ENCODE measurements at regions not wholly inside any gene's neighbourhood (a gene's known extent, or its start where the extent isn't known, plus 50 kb on each side); places are given as distances from the start of the nearest gene placed in this dataset.

DNA sequence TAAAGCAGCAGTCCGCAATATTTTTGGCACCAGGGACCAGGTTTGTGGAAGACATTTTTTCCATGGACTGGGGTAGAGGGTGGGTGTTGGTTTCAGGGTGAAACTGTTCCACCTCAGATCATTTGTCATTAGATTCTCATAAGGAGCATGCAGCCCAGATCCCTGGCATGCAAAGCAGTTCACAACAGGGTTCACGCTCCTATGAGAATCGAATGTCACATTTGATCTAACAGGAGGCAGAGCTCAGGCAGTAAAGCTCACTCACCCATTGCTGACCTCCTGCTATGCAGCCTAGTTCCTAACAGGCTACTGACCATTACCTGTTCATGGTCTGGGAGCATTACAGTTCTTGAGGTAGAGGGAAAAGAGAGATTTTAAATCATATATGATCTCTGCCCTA lies 241.5 kb upstream of the COX7C start:
- Histone ChIP-seq H3K9ac (no peak overlapping the region), H3K4me2 (no peak overlapping the region), H3K27me3 (no peaks in the 10 kb centered on the region), H3K4me1 (no peaks in the 10 kb centered on the region), H3K9me3 (no peaks in the 10 kb centered on the region), H3K36me3 (no peaks in the 10 kb centered on the region), H4K20me1 (no peaks in the 10 kb centered on the region), H3K4me3 (no peak overlapping the region), H3K27ac (no peak overlapping the region)
- TF ChIP-seq Cebpa-rat (IDR thresholded peaks at IDR 0.05): no peak

DNA sequence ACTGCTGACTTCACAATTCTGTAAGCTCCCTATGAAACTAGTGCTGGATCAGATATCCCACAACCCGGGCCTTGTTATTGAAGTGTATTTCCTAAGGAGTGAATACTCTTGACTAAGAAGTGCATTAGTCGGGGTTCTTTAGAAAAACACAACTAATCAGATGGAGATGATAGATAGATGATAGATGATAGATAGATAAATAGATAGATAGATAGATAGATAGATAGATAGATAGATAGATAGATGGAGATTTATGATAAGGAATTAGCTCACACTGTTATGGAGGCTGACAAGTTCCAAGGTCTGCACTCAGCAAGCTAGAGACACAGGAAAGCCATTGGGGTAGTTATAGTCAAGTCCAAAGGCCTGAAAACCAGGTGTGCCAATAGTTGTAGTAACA lies 214.6 kb upstream of the COX7C start:
- no peaks in the 10 kb centered on the region for H4K20me1 ChIP-seq
- H3K9ac ChIP-seq: no peak overlapping the region
- no peaks in the 10 kb centered on the region for H3K4me1 ChIP-seq
- H3K27ac ChIP-seq: no peak overlapping the region
- no peak overlapping the region for H3K4me3 ChIP-seq
- H3K4me2 ChIP-seq: no peak overlapping the region
- TF ChIP-seq Cebpa-rat (IDR thresholded peaks at IDR 0.05): no peak
- H3K27me3 ChIP-seq: no peaks in the 10 kb centered on the region
- no peaks in the 10 kb centered on the region for H3K36me3 ChIP-seq
- no peaks in the 10 kb centered on the region for H3K9me3 ChIP-seq

DNA sequence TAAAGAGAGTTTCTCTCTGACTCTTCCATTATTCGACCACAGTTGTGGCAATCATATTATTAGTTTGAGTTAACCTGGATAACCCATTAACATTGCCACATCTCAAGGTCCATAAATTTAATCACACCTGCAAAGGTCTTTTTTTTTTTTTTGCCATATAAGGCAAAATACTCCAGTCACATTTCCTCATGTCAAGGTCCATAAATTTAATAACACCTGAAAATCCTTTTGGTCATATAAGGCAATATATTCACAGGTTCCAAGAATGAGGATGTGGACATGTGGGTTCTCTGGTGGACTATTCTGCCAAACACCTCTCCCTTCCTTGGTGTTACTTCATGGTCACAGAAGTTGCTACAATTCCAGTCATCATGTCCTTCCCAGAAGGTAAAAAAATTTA lies 213.5 kb upstream of the COX7C start:
- Histone ChIP-seq H3K9ac (no peak overlapping the region), H4K20me1 (no peaks in the 10 kb centered on the region), H3K4me1 (no peaks in the 10 kb centered on the region), H3K27ac (no peak overlapping the region), H3K4me2 (no peak overlapping the region), H3K4me3 (no peak overlapping the region), H3K9me3 (no peaks in the 10 kb centered on the region), H3K27me3 (no peaks in the 10 kb centered on the region), H3K36me3 (no peaks in the 10 kb centered on the region)
- TF ChIP-seq Cebpa-rat (IDR thresholded peaks at IDR 0.05): no peak

DNA sequence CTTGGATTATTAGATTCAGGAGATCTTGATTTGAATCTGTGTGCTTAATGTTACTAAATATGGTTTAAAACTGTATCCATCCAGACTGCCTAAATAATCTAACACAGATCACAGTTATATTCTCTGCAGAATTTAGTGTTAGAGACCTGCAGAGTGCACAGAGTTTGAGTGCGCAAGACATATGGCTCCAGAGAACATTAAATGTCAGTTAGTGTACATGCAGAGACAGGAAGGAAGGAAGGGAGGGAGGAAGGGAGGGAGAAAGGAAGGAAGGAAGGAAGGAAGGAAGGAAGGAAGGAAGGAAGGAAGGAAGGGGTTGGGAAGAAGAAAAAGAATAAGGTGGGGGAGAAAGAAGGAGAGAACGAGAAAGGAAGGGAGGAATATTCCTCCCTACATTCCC lies 210.0 kb upstream of the COX7C start:
- H3K4me3 ChIP-seq: no peak overlapping the region
- no peaks in the 10 kb centered on the region for H4K20me1 ChIP-seq
- no peak overlapping the region for H3K4me2 ChIP-seq
- no peaks in the 10 kb centered on the region for H3K4me1 ChIP-seq
- H3K9ac ChIP-seq: no peak overlapping the region
- no peaks in the 10 kb centered on the region for H3K9me3 ChIP-seq
- no peaks in the 10 kb centered on the region for H3K27me3 ChIP-seq
- no peak for TF ChIP-seq Cebpa-rat (IDR thresholded peaks at IDR 0.05)
- H3K27ac ChIP-seq: no peak overlapping the region
- no peaks in the 10 kb centered on the region for H3K36me3 ChIP-seq

DNA sequence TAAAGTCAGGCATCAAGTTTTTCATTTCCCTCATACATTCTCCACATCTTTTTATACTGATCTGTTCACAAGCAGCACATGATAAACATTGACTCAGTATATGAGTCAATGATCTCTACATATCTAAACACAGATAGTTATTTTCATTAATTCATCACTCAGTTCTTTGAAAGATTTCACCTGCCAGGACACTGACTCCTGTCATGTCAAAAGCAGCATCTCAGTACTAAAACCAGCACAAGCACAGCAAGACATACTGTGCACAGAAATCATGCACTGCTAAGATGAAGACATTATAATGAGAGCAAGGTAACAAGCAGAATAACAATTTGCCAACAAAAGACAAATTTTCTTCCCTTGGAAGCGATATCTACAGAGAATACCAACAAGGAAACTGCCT lies 206.1 kb upstream of the COX7C start:
- H3K9ac ChIP-seq: no peak overlapping the region
- H3K27ac ChIP-seq: no peak overlapping the region
- H3K4me2 ChIP-seq: no peak overlapping the region
- no peak overlapping the region for H3K4me3 ChIP-seq
- no peaks in the 10 kb centered on the region for H3K9me3 ChIP-seq
- H3K36me3 ChIP-seq: no peaks in the 10 kb centered on the region
- no peak for TF ChIP-seq Cebpa-rat (IDR thresholded peaks at IDR 0.05)
- no peaks in the 10 kb centered on the region for H4K20me1 ChIP-seq
- no peaks in the 10 kb centered on the region for H3K4me1 ChIP-seq
- H3K27me3 ChIP-seq: no peaks in the 10 kb centered on the region

DNA sequence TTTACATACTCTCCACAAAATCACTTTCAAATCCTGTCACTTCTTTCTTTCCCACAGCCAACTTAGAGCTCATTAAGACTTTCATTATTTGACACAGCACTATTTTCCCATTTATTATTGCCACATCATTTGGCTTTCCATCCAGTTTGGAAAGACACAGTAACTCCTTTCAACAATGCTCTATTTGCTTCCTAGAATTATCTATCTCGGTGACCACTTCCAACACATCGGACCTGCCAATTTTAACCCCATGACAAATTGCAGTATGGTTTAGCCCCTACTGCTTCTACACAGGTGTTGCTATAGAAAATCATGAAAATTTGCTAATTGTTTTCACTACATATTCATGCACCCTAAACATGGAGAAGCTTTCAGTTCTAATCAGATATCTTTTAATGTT lies 190.6 kb upstream of the COX7C start:
- Histone ChIP-seq H3K9ac (no peak overlapping the region), H3K36me3 (no peaks in the 10 kb centered on the region), H3K27ac (no peak overlapping the region), H3K4me2 (no peak overlapping the region), H3K9me3 (no peaks in the 10 kb centered on the region), H4K20me1 (no peaks in the 10 kb centered on the region), H3K4me3 (no peak overlapping the region), H3K4me1 (no peaks in the 10 kb centered on the region), H3K27me3 (no peaks in the 10 kb centered on the region)
- no peak for TF ChIP-seq Cebpa-rat (IDR thresholded peaks at IDR 0.05)

DNA sequence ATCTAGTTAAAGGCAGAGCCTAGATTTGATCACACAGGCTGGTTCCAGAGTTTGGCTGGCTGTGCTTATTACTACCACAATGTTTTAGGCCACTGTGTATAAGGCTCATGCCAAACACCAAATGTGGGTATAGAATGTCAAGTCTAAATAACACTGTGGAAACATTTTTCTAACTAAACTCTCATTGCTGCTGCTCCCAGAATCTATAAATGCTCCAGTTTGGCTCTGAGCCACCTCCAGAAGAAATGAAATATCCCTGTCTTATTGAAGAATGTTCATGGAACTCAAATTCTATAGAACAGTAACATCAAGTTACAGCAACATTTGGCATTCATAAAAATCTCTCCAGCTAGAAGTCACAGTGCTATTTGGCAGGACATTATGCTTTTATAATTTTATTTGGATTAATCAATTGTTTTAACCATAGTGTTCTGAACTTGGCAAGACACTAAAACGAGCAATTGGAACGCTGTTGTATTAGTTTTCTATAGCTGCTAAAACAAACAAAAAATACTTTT lies 178.1 kb upstream of the COX7C start:
- Histone ChIP-seq H3K36me3 (no peaks in the 10 kb centered on the region), H3K4me3 (no peak overlapping the region), H3K4me2 (no peak overlapping the region), H3K27me3 (no peaks in the 10 kb centered on the region), H3K9ac (no peak overlapping the region), H3K9me3 (no peaks in the 10 kb centered on the region), H3K27ac (no peak overlapping the region), H3K4me1 (no peaks in the 10 kb centered on the region), H4K20me1 (no peaks in the 10 kb centered on the region)
- no peak for TF ChIP-seq Cebpa-rat (IDR thresholded peaks at IDR 0.05)

DNA sequence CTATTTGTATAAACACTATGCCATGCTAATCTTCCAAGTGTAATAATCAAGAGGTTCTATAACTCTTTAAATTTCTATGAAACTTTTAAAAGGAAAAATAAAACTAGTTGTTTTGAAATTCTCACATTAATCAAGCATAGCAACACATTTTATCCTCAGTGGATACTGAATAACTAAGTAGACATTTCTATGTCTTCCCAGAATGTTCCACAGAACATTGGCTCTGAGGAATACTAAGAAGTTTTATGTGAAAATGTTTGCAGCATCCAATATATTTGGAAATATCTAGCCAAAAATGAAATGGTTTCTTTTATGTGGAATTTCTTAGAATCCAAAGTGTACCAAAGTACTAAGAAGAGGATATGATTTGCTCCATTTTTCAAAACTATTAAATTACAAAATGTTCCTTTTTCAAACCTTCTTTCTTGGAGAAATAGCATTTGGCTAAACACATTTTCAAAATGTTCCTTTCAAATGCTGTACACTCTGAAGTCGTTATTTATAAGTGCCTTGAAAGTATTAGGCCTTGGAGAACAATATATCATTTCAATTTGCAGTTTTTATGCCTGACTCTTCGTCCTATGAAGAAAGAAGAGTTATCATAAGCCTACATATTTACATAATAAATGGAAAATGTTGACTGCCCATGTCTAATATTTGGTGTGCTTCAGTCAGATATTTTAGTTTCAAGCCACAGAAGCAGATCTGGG lies 175.6 kb upstream of the COX7C start:
- Histone ChIP-seq H3K4me3 (no peak overlapping the region), H3K9me3 (no peaks in the 10 kb centered on the region), H4K20me1 (no peaks in the 10 kb centered on the region), H3K27me3 (no peaks in the 10 kb centered on the region), H3K27ac (no peak overlapping the region), H3K36me3 (no peaks in the 10 kb centered on the region), H3K4me1 (no peaks in the 10 kb centered on the region), H3K4me2 (no peak overlapping the region), H3K9ac (no peak overlapping the region)
- TF ChIP-seq Cebpa-rat (IDR thresholded peaks at IDR 0.05): no peak

DNA sequence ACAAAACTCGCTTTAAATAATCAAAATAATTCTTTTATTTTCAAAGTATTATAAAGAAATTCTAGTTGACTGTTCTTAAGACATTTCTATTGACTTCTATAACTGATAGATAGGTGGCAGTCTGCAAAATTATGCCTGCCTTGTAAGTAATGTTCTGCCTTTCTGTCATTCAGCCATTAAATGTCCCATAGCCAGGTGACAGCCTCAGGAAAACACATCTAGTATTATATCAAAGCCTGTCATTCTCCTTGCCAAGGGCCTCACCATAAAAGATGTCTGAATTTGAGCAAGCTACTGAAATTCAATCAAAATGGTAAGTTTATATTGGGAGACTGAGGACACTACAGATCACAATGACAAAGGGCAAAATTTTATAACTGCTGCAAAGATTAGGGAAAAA lies 170.4 kb upstream of the COX7C start:
- no peaks in the 10 kb centered on the region for H3K36me3 ChIP-seq
- no peaks in the 10 kb centered on the region for H3K9me3 ChIP-seq
- H3K27me3 ChIP-seq: no peaks in the 10 kb centered on the region
- H3K27ac ChIP-seq: no peak overlapping the region
- no peak overlapping the region for H3K4me2 ChIP-seq
- H3K4me1 ChIP-seq: no peaks in the 10 kb centered on the region
- no peak for TF ChIP-seq Cebpa-rat (IDR thresholded peaks at IDR 0.05)
- no peak overlapping the region for H3K9ac ChIP-seq
- H4K20me1 ChIP-seq: no peaks in the 10 kb centered on the region
- H3K4me3 ChIP-seq: no peak overlapping the region

DNA sequence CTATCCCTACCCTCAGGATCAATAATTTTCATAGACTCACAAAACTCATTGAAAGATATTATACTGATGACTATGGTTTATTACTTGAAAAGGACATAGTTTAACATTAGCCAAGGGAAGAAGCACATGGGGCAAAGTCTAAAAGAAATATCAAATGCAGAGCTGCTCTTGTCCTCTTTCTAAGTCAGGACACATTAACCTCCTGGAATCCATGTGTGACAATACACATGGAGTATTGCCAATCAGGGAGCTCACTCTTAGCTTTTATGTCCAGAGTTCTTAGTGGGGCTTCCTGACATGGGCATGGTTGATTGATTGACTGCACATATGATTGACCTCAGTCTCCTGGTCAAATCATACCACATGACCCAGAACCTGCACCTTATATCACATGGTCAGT lies 165.5 kb upstream of the COX7C start:
- TF ChIP-seq Cebpa-rat (IDR thresholded peaks at IDR 0.05): no peak
- H3K9me3 ChIP-seq: no peaks in the 10 kb centered on the region
- H3K27ac ChIP-seq: no peak overlapping the region
- H3K4me2 ChIP-seq: no peak overlapping the region
- no peak overlapping the region for H3K9ac ChIP-seq
- no peak overlapping the region for H3K4me3 ChIP-seq
- no peaks in the 10 kb centered on the region for H3K27me3 ChIP-seq
- H3K4me1 ChIP-seq: no peaks in the 10 kb centered on the region
- H3K36me3 ChIP-seq: no peaks in the 10 kb centered on the region
- no peaks in the 10 kb centered on the region for H4K20me1 ChIP-seq

DNA sequence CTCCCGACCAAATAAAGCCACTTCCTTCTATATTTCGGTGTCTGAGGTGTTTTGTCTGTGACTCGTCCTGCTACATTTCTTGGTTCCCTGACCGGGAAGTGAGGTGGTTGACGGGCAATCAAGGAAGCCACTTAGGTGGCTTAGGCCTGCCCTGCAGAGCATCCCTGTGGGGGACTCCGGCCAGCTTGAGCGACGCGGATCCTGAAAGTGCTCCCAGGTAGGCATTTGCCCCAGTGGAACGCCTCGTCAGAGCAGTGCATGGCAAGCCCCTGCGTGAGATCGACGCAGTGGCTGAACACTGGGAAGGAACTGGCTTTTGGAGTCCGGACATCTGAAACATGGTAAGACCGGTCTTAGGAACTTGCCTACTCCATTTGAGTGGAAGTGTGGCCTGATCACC lies 157.2 kb upstream of the COX7C start:
- H3K27ac ChIP-seq: no peak overlapping the region
- H3K36me3 ChIP-seq: no peaks in the 10 kb centered on the region
- no peaks in the 10 kb centered on the region for H4K20me1 ChIP-seq
- H3K4me2 ChIP-seq: no peak overlapping the region
- H3K4me3 ChIP-seq: no peak overlapping the region
- H3K27me3 ChIP-seq: no peaks in the 10 kb centered on the region
- TF ChIP-seq Cebpa-rat (IDR thresholded peaks at IDR 0.05): no peak
- peaks cover 36% of the 10 kb centered on the region for H3K9me3 ChIP-seq
- H3K4me1 ChIP-seq: no peaks in the 10 kb centered on the region
- no peak overlapping the region for H3K9ac ChIP-seq

All from BLaER1 (cell line).